T47D (cell line): ENCODE measurements at regions not wholly inside any gene's neighbourhood (a gene's known extent, or its start where the extent isn't known, plus 50 kb on each side); places are given as distances from the start of the nearest gene placed in this dataset.

Experiments used
- DNase-seq, 2 experiments: peaks; one replicate each; pipeline versions ENCODE4 v3.0.0 to v3.0.0-alpha.2; 2011 to 2012; ENCODE audit warnings: low read depth in 1 of 2, low spot score in 1 of 2
- JUND ChIP-seq: IDR thresholded peaks from 2 replicates; pipeline ENCODE4 v1.6.1; 2012; ENCODE audit warnings: low read depth
- in situ Hi-C: cut with HindIII; loops from 2 replicates; pipeline ENCODE4 v1.10.0; 2016; ENCODE audit warnings: low sequenced_read_pairs, low pct_unique_long_range_greater_than_20kb

GRCh38 chr13:92938486-92939020 lies 288.1 kb upstream of the GPC6 start:
- DNase-seq: no peak
- no peak for TF ChIP-seq JUND
- in situ Hi-C loops: no loop called here

GRCh38 chr13:92941167-92941566 lies 285.4 kb upstream of the GPC6 start:
- DNase-seq: no peak
- in situ Hi-C loops: no loop called here
- TF ChIP-seq JUND: no peak

- DNase-seq: no peak
- in situ Hi-C loops: no loop called here
- TF ChIP-seq JUND: no peak
These were observed 278.7 kb upstream of the GPC6 start for GRCh38 chr13:92947770-92948434.

- in situ Hi-C loops: no loop called here
- DNase-seq: no peak
These were observed 275.8 kb upstream of the GPC6 start for GRCh38 chr13:92950771-92951170.

GRCh38 chr13:92951273-92951890 lies 275.2 kb upstream of the GPC6 start:
- peak in 1 of 2 experiments; percentile 30 for DNase-seq
- in situ Hi-C loops: no loop called here
- no peak for TF ChIP-seq JUND

More at GRCh38 chr13:92950771-92951170, 275.8 kb upstream of the GPC6 start:
- no peak for TF ChIP-seq JUND

- in situ Hi-C loops: no loop called here
- TF ChIP-seq JUND: no peak
- no peak for DNase-seq
These were observed 274.4 kb upstream of the GPC6 start for GRCh38 chr13:92952161-92952560.

GRCh38 chr13:92954746-92955145 lies 271.9 kb upstream of the GPC6 start:
- in situ Hi-C loops: no loop called here
- TF ChIP-seq JUND: no peak
- no peak for DNase-seq

- in situ Hi-C loops: no loop called here
- no peak for DNase-seq
- TF ChIP-seq JUND: no peak
These were observed 266.8 kb upstream of the GPC6 start for GRCh38 chr13:92959790-92960189.

- in situ Hi-C loops: no loop called here
- no peak for TF ChIP-seq JUND
- DNase-seq: no peak
These were observed 263.6 kb upstream of the GPC6 start for GRCh38 chr13:92963029-92963428.

- no peak for TF ChIP-seq JUND
- in situ Hi-C loops: no loop called here
These were observed 260.3 kb upstream of the GPC6 start for GRCh38 chr13:92966341-92966740.

GRCh38 chr13:92966900-92967299 lies 259.7 kb upstream of the GPC6 start:
- DNase-seq: no peak
- TF ChIP-seq JUND: no peak
- in situ Hi-C loops: no loop called here

More at GRCh38 chr13:92966341-92966740, 260.3 kb upstream of the GPC6 start:
- no peak for DNase-seq

- no peak for TF ChIP-seq JUND
- in situ Hi-C loops: no loop called here
- DNase-seq: peak in 1 of 2 experiments; percentile 66
These were observed 258.7 kb upstream of the GPC6 start for GRCh38 chr13:92967923-92968322.

- no peak for DNase-seq
- no peak for TF ChIP-seq JUND
- in situ Hi-C loops: no loop called here
These were observed 253.9 kb upstream of the GPC6 start for GRCh38 chr13:92972751-92973150.
